SU-DHL-6 (cell line): ENCODE measurements at regions not wholly inside any gene's neighbourhood (a gene's known extent, or its start where the extent isn't known, plus 50 kb on each side); places are given as distances from the start of the nearest gene placed in this dataset.

Source experiments
- H2AFZ ChIP-seq: fragments of 200-600 bp; sonication (generic); 2 replicates; pipeline ENCODE4 v1.6.1; 2014; ENCODE audit warnings: low read depth, mild to moderate bottlenecking, moderate library complexity, mixed read lengths, antibody characterized with exemption, low read length; ENCODE audit not compliant: severe bottlenecking
- H3F3A ChIP-seq: fragments of 200-600 bp; shearing (Covaris generic); 2 replicates; pipeline ENCODE4 v1.6.0; 2016; ENCODE audit warnings: antibody characterized with exemption, mild to moderate bottlenecking; ENCODE audit not compliant: insufficient read depth
- H3K27ac ChIP-seq: fragments of 200-600 bp; sonication (generic); 2 replicates; pipeline ENCODE4 v1.5.1; 2016; ENCODE audit warnings: low read depth, mild to moderate bottlenecking, low read length, moderate library complexity, mixed read lengths
- H3K27me3 ChIP-seq: fragments of 200-600 bp; sonication (generic), shearing (Covaris generic); 2 replicates; pipeline ENCODE4 v1.6.0; 2014; ENCODE audit warnings: mild to moderate bottlenecking, low read length
- H3K36me3 ChIP-seq: fragments of 200-600 bp; sonication (generic); 2 replicates; pipeline ENCODE4 v1.6.1; 2014; ENCODE audit warnings: mild to moderate bottlenecking, low read length, mixed read lengths
- H3K4me2 ChIP-seq: fragments of 300-600, 200-600 bp; shearing (Covaris generic), sonication (generic); 2 replicates; pipeline ENCODE4 v1.6.0; 2014; ENCODE audit warnings: low read length, low read depth, mild to moderate bottlenecking; ENCODE audit not compliant: poor library complexity, severe bottlenecking
- H3K4me3 ChIP-seq: fragments of 200-600 bp; sonication (generic); 2 replicates; pipeline ENCODE4 v1.5.1; 2014; ENCODE audit warnings: antibody characterized with exemption, low read length, mild to moderate bottlenecking, mixed read lengths; ENCODE audit not compliant: insufficient read depth, poor library complexity, severe bottlenecking
- H3K79me2 ChIP-seq: fragments of 200-600 bp; sonication (generic); 2 replicates; pipeline ENCODE4 v1.6.1; 2014; ENCODE audit warnings: mild to moderate bottlenecking, low read length, moderate library complexity; ENCODE audit not compliant: insufficient read depth
- H3K9ac ChIP-seq: fragments of 200-600 bp; sonication (generic); 2 replicates; pipeline ENCODE4 v1.7.0; 2014; ENCODE audit warnings: mild to moderate bottlenecking, low read length
- H3K9me2 ChIP-seq: fragments of 200-600 bp; sonication (generic); replicated peaks from 2 replicates; pipeline ENCODE4 v1.6.1; 2014; ENCODE audit warnings: low read length; ENCODE audit not compliant: insufficient read depth
- H3K9me3 ChIP-seq: fragments of 200-600 bp; sonication (generic); 2 replicates; pipeline ENCODE4 v1.6.1; 2014; ENCODE audit warnings: low read length, mixed read lengths; ENCODE audit not compliant: insufficient read depth
- H4K20me1 ChIP-seq: fragments of 200-600 bp; sonication (generic); 2 replicates; pipeline ENCODE4 v1.6.1; 2014; ENCODE audit warnings: low read depth, mild to moderate bottlenecking, antibody characterized with exemption, low read length, moderate library complexity, mixed read lengths
- CTCF ChIP-seq: fragments of 200-600 bp; sonication (generic); IDR thresholded peaks from one replicate; pipeline ENCODE4 v1.5.1; 2017; ENCODE audit warnings: antibody characterized with exemption, mild to moderate bottlenecking, low read length, moderate library complexity; ENCODE audit not compliant: insufficient read depth, poor library complexity, severe bottlenecking
- EZH2phosphoT487 ChIP-seq: fragments of 200-600 bp; sonication (generic), shearing (Covaris generic); conservative IDR thresholded peaks from 2 replicates; pipeline ENCODE4 v1.6.1; 2018; ENCODE audit warnings: mild to moderate bottlenecking, antibody characterized with exemption, low read length, moderate library complexity, mixed read lengths

GRCh38 chr12:111103583-111103982 is 183.2 kb upstream of the MYL2 start:
- Histone ChIP-seq H3K79me2 (peaks cover 100% of the 10 kb centered on the region), H2AFZ (no peak overlapping the region), H3K9me2 (no peaks in the 10 kb centered on the region), H3K9ac (peak overlapping the region; percentile 97), H4K20me1 (peaks cover 22% of the 10 kb centered on the region; the same call in 1 of the 2 replicates), H3K36me3 (peaks cover 25% of the 10 kb centered on the region), H3K27me3 (no peaks in the 10 kb centered on the region), H3K4me2 (peak overlapping the region; percentile 84), H3K27ac (peak overlapping the region; percentile 98), H3K9me3 (no peaks in the 10 kb centered on the region), H3F3A (peaks cover 49% of the 10 kb centered on the region), H3K4me3 (peak overlapping the region; percentile 79)
- TF ChIP-seq EZH2phosphoT487 (no peak), CTCF (no peak)

GRCh38 chr12:111102102-111102739 is 181.8 kb upstream of the MYL2 start:
- Histone ChIP-seq H3K9me2 (no peaks in the 10 kb centered on the region), H3K9me3 (no peaks in the 10 kb centered on the region), H3K9ac (peak overlapping the region; percentile 97), H3K4me2 (peak overlapping the region; percentile 84), H4K20me1 (peaks cover 17% of the 10 kb centered on the region; the same call in 1 of the 2 replicates), H3K79me2 (peaks cover 100% of the 10 kb centered on the region), H3K27me3 (no peaks in the 10 kb centered on the region), H3K27ac (peak overlapping the region; percentile 98), H3K36me3 (peaks cover 17% of the 10 kb centered on the region), H3K4me3 (peak overlapping the region; percentile 79), H2AFZ (no peak overlapping the region), H3F3A (peaks cover 46% of the 10 kb centered on the region)
- TF ChIP-seq EZH2phosphoT487 (no peak), CTCF (no peak)

- Histone ChIP-seq H4K20me1 (peaks cover 17% of the 10 kb centered on the region; the same call in 1 of the 2 replicates), H3K79me2 (peaks cover 95% of the 10 kb centered on the region), H2AFZ (no peak overlapping the region), H3K27me3 (no peaks in the 10 kb centered on the region), H3K4me3 (peak overlapping the region; percentile 79), H3K27ac (peak overlapping the region; percentile 98), H3K9ac (peak overlapping the region; percentile 97), H3K36me3 (peaks cover 17% of the 10 kb centered on the region), H3K9me3 (no peaks in the 10 kb centered on the region), H3K9me2 (no peaks in the 10 kb centered on the region), H3K4me2 (peak overlapping the region; percentile 84), H3F3A (peaks cover 51% of the 10 kb centered on the region)
- TF ChIP-seq CTCF (no peak), EZH2phosphoT487 (no peak)
Observed at GRCh38 chr12:111101003-111101402, 180.6 kb upstream of the MYL2 start.
